HG02973 (cell line): ENCODE measurements at regions not wholly inside any gene's neighbourhood (a gene's known extent, or its start where the extent isn't known, plus 50 kb on each side); places are given as distances from the start of the nearest gene placed in this dataset.
"Not testable (repeated sequence)": the region's sequence is repeated elsewhere in the genome, so short reads cannot be mapped to it uniquely, and the experiment has no call there.

Source experiments
- ATAC-seq: cut with Tn5 transposase; IDR thresholded peaks from one replicate; pipeline ENCODE4 v1.9.1; 2021; ENCODE audit warnings: moderate library complexity; ENCODE audit not compliant: unreplicated experiment

GRCh38 chr3:38966811-38967692 lies 84.7 kb downstream of the SCN11A start:
- ATAC-seq = no peak

GRCh38 chr3:38964646-38965045 lies 87.1 kb downstream of the SCN11A start:
- ATAC-seq = no peak

GRCh38 chr3:38964204-38964603 lies 87.5 kb downstream of the SCN11A start:
- no peak for ATAC-seq

- peak; percentile 71 for ATAC-seq
Observed at GRCh38 chr3:38960953-38961622, 90.7 kb downstream of the SCN11A start.

GRCh38 chr3:38960042-38960622 lies 91.6 kb downstream of the SCN11A start:
- no peak for ATAC-seq

GRCh38 chr3:38958026-38958720 lies 93.6 kb downstream of the SCN11A start:
- ATAC-seq = no peak

GRCh38 chr3:38957296-38957695 lies 94.4 kb downstream of the SCN11A start:
- no peak for ATAC-seq

- no peak for ATAC-seq
Observed at GRCh38 chr3:38952721-38953120, 99.0 kb downstream of the SCN11A start.

GRCh38 chr3:38951167-38951566 lies 100.6 kb downstream of the SCN11A start:
- not testable (repeated sequence) for ATAC-seq

GRCh38 chr3:38950581-38950980 lies 101.2 kb downstream of the SCN11A start:
- ATAC-seq = no peak

- ATAC-seq = no peak
Observed at GRCh38 chr3:38949994-38950393, 101.8 kb downstream of the SCN11A start.

GRCh38 chr3:38940394-38940793 lies 111.3 kb downstream of the SCN11A start:
- ATAC-seq = no peak

GRCh38 chr3:38925351-38925750 lies 109.3 kb upstream of the SCN10A start:
- no peak for ATAC-seq

- ATAC-seq = no peak
Observed at GRCh38 chr3:38916706-38917105, 100.7 kb upstream of the SCN10A start.

GRCh38 chr3:38907426-38907825 lies 91.4 kb upstream of the SCN10A start:
- ATAC-seq = no peak

- no peak for ATAC-seq
Observed at GRCh38 chr3:38890426-38890825, 74.4 kb upstream of the SCN10A start.

GRCh38 chr3:38878646-38879045 lies 62.6 kb upstream of the SCN10A start:
- no peak for ATAC-seq
